VCaP (cell line): ENCODE measurements at regions not wholly inside any gene's neighbourhood (a gene's known extent, or its start where the extent isn't known, plus 50 kb on each side); places are given as distances from the start of the nearest gene placed in this dataset.

Experiments used
- H3K27ac ChIP-seq: fragments of 450-650 bp; 2 replicates; pipeline ENCODE4 v1.5.1; 2017
- TF ChIP-seq, protein P1 (sequence below): fragments of 450-650 bp; conservative IDR thresholded peaks from 2 replicates; pipeline ENCODE4 v1.5.1; 2017; ENCODE audit warnings: mild to moderate bottlenecking, moderate library complexity

- TF ChIP-seq, protein P1, sequence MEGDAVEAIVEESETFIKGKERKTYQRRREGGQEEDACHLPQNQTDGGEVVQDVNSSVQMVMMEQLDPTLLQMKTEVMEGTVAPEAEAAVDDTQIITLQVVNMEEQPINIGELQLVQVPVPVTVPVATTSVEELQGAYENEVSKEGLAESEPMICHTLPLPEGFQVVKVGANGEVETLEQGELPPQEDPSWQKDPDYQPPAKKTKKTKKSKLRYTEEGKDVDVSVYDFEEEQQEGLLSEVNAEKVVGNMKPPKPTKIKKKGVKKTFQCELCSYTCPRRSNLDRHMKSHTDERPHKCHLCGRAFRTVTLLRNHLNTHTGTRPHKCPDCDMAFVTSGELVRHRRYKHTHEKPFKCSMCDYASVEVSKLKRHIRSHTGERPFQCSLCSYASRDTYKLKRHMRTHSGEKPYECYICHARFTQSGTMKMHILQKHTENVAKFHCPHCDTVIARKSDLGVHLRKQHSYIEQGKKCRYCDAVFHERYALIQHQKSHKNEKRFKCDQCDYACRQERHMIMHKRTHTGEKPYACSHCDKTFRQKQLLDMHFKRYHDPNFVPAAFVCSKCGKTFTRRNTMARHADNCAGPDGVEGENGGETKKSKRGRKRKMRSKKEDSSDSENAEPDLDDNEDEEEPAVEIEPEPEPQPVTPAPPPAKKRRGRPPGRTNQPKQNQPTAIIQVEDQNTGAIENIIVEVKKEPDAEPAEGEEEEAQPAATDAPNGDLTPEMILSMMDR, result no peak
Measured at GRCh38 chr11:80458376-80458775, 1017.5 kb upstream of the TENM4 start.

DNA sequence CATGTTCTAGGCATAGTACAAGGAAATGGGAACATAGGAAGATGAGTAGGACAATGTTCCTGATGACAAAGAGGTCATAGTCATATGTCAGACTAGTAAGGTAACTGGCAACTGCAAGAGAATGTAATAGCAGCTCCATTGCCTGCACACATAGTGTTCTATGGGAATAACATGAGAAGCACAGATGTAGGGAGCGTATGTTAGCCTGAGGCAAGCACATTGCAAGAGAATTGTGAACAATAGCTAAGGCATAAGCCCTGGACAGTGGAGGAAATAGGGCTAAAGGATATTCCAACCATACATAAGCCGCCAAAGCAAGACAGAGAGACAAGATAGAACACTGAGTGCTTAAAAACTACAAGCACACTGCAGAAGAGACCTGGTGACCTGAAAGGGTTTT is 1017.0 kb upstream of the TENM4 start:
- TF ChIP-seq, protein P1, result no peak
- no peak overlapping the region for H3K27ac ChIP-seq

More at GRCh38 chr11:80458376-80458775, 1017.5 kb upstream of the TENM4 start:
- no peak overlapping the region for H3K27ac ChIP-seq

GRCh38 chr11:80455818-80456217 is 1015.0 kb upstream of the TENM4 start:
- TF ChIP-seq, protein P1, result no peak
- no peak overlapping the region for H3K27ac ChIP-seq

DNA sequence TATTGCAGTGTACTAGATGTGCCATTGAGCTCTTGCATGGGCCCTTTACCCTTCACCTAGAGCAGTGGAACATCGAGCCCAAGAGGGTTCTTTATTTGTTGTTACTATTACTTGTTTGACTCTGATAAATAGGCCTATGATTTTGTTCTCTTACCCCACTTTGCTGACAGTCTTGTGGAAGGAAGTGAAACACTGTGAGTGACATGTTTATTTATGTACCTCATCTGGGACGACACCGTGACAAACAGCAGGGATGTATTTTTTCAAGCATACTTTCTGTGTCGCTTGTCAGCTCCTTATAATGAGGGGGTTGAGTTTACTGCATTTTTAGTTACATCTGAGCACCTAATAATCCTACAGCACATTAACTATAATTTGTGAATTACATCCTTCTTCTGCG is 1010.3 kb upstream of the TENM4 start:
- no peak overlapping the region for H3K27ac ChIP-seq
- TF ChIP-seq, protein P1, result no peak

DNA sequence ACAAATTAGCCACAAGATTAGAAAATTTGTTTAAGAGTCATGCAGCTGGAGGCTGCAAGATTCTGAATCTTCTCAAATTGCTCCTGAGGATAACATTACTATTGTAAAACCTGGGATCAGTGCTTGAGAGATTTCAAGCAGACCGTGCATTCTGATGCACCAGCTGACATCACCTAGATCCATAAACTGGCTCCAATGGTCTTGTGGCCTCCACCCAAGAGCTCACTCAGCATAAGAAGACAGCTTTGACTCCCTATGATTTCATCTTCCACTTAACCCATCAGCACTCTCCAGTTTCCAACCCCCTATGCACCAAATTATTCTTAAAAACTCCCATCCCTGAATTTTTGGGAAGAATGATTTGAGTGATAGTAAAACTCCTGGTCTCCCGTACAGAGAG is 1007.9 kb upstream of the TENM4 start:
- H3K27ac ChIP-seq, result no peak overlapping the region
- TF ChIP-seq, protein P1, result no peak

DNA sequence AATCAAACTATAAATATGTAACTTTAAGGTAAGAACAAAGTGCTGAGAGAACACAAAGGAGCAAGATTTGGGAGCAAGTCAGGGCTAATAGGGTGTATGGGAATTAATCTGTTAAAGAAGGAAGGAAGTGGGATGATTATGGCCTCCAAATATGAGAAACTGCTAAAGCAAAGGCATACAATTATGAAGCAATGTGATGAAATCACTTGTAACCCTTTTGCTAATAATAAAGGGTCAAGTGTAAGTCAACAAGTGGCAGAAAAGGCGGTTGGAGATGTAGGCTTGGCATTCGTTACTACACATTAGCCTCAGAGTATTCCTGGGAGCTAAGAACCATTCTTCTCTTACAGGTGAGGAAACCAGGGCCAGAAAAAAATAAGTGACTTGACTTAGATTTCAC is 1002.3 kb upstream of the TENM4 start:
- TF ChIP-seq, protein P1, result no peak
- no peak overlapping the region for H3K27ac ChIP-seq

GRCh38 chr11:80441821-80442220 is 1001.0 kb upstream of the TENM4 start:
- no peak overlapping the region for H3K27ac ChIP-seq
- TF ChIP-seq, protein P1, result no peak

DNA sequence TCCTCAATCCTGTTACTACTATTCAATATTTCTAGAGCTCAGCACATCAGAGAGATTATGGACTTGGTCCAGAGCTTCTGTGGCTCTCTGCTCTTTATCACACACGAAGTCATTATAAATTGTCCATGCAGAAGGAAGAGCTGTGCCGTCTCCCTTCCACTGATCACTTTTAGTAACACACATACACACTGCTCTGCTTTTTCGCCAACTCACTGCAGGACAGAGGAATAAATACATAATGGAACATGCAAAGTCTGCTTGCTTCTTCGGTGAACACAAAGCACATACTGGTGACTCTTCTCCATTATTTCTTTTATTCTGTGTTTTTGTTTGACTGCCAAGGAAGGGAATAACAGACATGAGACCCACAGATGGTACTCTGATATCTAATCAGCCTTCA is 1000.0 kb upstream of the TENM4 start:
- no peak overlapping the region for H3K27ac ChIP-seq
- TF ChIP-seq, protein P1, result no peak
